SU-DHL-6 (cell line): ENCODE measurements at regions not wholly inside any gene's neighbourhood (a gene's known extent, or its start where the extent isn't known, plus 50 kb on each side); places are given as distances from the start of the nearest gene placed in this dataset.

Experiments used
- H2AFZ ChIP-seq: fragments of 200-600 bp; sonication (generic); 2 replicates; pipeline ENCODE4 v1.6.1; 2014; ENCODE audit warnings: low read depth, mild to moderate bottlenecking, moderate library complexity, mixed read lengths, antibody characterized with exemption, low read length; ENCODE audit not compliant: severe bottlenecking
- H3F3A ChIP-seq: fragments of 200-600 bp; shearing (Covaris generic); 2 replicates; pipeline ENCODE4 v1.6.0; 2016; ENCODE audit warnings: antibody characterized with exemption, mild to moderate bottlenecking; ENCODE audit not compliant: insufficient read depth
- H3K27ac ChIP-seq: fragments of 200-600 bp; sonication (generic); 2 replicates; pipeline ENCODE4 v1.5.1; 2016; ENCODE audit warnings: low read depth, mild to moderate bottlenecking, low read length, moderate library complexity, mixed read lengths
- H3K27me3 ChIP-seq: fragments of 200-600 bp; sonication (generic), shearing (Covaris generic); 2 replicates; pipeline ENCODE4 v1.6.0; 2014; ENCODE audit warnings: mild to moderate bottlenecking, low read length
- H3K36me3 ChIP-seq: fragments of 200-600 bp; sonication (generic); 2 replicates; pipeline ENCODE4 v1.6.1; 2014; ENCODE audit warnings: mild to moderate bottlenecking, low read length, mixed read lengths
- H3K4me2 ChIP-seq: fragments of 300-600, 200-600 bp; shearing (Covaris generic), sonication (generic); 2 replicates; pipeline ENCODE4 v1.6.0; 2014; ENCODE audit warnings: low read length, low read depth, mild to moderate bottlenecking; ENCODE audit not compliant: poor library complexity, severe bottlenecking
- H3K4me3 ChIP-seq: fragments of 200-600 bp; sonication (generic); 2 replicates; pipeline ENCODE4 v1.5.1; 2014; ENCODE audit warnings: antibody characterized with exemption, low read length, mild to moderate bottlenecking, mixed read lengths; ENCODE audit not compliant: insufficient read depth, poor library complexity, severe bottlenecking
- H3K79me2 ChIP-seq: fragments of 200-600 bp; sonication (generic); 2 replicates; pipeline ENCODE4 v1.6.1; 2014; ENCODE audit warnings: mild to moderate bottlenecking, low read length, moderate library complexity; ENCODE audit not compliant: insufficient read depth
- H3K9ac ChIP-seq: fragments of 200-600 bp; sonication (generic); 2 replicates; pipeline ENCODE4 v1.7.0; 2014; ENCODE audit warnings: mild to moderate bottlenecking, low read length
- H3K9me2 ChIP-seq: fragments of 200-600 bp; sonication (generic); replicated peaks from 2 replicates; pipeline ENCODE4 v1.6.1; 2014; ENCODE audit warnings: low read length; ENCODE audit not compliant: insufficient read depth
- H3K9me3 ChIP-seq: fragments of 200-600 bp; sonication (generic); 2 replicates; pipeline ENCODE4 v1.6.1; 2014; ENCODE audit warnings: low read length, mixed read lengths; ENCODE audit not compliant: insufficient read depth
- H4K20me1 ChIP-seq: fragments of 200-600 bp; sonication (generic); 2 replicates; pipeline ENCODE4 v1.6.1; 2014; ENCODE audit warnings: low read depth, mild to moderate bottlenecking, antibody characterized with exemption, low read length, moderate library complexity, mixed read lengths
- EZH2phosphoT487 ChIP-seq: fragments of 200-600 bp; sonication (generic), shearing (Covaris generic); conservative IDR thresholded peaks from 2 replicates; pipeline ENCODE4 v1.6.1; 2018; ENCODE audit warnings: mild to moderate bottlenecking, antibody characterized with exemption, low read length, moderate library complexity, mixed read lengths
- TF ChIP-seq, protein P1 (sequence below): fragments of 200-600 bp; sonication (generic); IDR thresholded peaks from one replicate; pipeline ENCODE4 v1.5.1; 2017; ENCODE audit warnings: antibody characterized with exemption, mild to moderate bottlenecking, low read length, moderate library complexity; ENCODE audit not compliant: insufficient read depth, poor library complexity, severe bottlenecking

DNA sequence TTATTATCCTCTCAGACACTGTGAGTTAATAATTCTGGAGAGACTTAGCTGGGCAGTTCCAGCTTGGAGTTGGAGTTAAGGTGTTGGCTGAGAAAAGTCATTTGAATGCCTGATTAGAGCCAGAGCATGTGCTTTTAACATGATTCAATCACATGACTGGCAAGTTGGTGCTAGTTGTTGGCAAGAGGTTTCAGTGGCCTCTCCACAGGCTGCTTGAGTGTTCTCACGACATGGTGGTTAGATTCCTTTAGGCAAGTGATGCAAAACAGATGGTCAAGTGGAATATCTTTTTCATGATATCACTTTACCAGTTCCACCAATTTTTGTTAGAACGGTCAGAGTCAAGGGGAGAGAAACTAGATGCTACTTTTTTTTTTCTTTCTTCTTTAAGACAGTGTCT, 262.7 kb upstream of the FN1 start:
- H4K20me1 ChIP-seq: no peaks in the 10 kb centered on the region
- no peaks in the 10 kb centered on the region for H3K79me2 ChIP-seq
- H3K9me3 ChIP-seq: no peaks in the 10 kb centered on the region
- H3K27me3 ChIP-seq: no peaks in the 10 kb centered on the region
- H3K9ac ChIP-seq: no peak overlapping the region
- TF ChIP-seq, protein P1, sequence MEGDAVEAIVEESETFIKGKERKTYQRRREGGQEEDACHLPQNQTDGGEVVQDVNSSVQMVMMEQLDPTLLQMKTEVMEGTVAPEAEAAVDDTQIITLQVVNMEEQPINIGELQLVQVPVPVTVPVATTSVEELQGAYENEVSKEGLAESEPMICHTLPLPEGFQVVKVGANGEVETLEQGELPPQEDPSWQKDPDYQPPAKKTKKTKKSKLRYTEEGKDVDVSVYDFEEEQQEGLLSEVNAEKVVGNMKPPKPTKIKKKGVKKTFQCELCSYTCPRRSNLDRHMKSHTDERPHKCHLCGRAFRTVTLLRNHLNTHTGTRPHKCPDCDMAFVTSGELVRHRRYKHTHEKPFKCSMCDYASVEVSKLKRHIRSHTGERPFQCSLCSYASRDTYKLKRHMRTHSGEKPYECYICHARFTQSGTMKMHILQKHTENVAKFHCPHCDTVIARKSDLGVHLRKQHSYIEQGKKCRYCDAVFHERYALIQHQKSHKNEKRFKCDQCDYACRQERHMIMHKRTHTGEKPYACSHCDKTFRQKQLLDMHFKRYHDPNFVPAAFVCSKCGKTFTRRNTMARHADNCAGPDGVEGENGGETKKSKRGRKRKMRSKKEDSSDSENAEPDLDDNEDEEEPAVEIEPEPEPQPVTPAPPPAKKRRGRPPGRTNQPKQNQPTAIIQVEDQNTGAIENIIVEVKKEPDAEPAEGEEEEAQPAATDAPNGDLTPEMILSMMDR: no peak
- TF ChIP-seq EZH2phosphoT487: no peak
- H3K4me3 ChIP-seq: no peak overlapping the region
- no peaks in the 10 kb centered on the region for H3F3A ChIP-seq
- H2AFZ ChIP-seq: no peak overlapping the region
- H3K4me2 ChIP-seq: no peak overlapping the region
- no peaks in the 10 kb centered on the region for H3K9me2 ChIP-seq
- no peak overlapping the region for H3K27ac ChIP-seq
- no peaks in the 10 kb centered on the region for H3K36me3 ChIP-seq

DNA sequence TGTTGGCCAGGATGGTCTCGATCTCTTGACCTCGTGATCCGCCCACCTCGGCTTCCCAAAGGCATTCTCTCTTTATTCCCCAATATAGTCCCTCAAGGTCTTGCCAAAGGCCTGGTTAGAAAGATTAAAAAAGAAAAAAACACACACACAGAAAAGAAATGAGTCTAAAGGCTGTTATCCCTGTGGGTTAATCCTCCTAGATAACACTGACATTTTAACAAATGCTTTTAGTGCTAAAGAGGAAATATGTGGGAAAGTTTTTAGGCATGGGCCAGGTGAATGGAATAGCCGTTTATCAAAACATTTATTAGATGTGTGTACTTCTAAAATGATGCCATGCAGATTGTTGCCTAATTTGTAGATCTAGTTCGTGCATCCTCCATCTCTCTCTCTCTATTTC, 261.6 kb upstream of the FN1 start:
- Histone ChIP-seq H3K4me3 (no peak overlapping the region), H3K9ac (no peak overlapping the region), H3K36me3 (no peaks in the 10 kb centered on the region), H3K79me2 (no peaks in the 10 kb centered on the region), H3K9me3 (no peaks in the 10 kb centered on the region), H3K9me2 (no peaks in the 10 kb centered on the region), H3K4me2 (no peak overlapping the region), H3K27me3 (no peaks in the 10 kb centered on the region), H2AFZ (no peak overlapping the region), H4K20me1 (no peaks in the 10 kb centered on the region), H3K27ac (no peak overlapping the region), H3F3A (no peaks in the 10 kb centered on the region)
- TF ChIP-seq EZH2phosphoT487: no peak
- TF ChIP-seq, protein P1: no peak

DNA sequence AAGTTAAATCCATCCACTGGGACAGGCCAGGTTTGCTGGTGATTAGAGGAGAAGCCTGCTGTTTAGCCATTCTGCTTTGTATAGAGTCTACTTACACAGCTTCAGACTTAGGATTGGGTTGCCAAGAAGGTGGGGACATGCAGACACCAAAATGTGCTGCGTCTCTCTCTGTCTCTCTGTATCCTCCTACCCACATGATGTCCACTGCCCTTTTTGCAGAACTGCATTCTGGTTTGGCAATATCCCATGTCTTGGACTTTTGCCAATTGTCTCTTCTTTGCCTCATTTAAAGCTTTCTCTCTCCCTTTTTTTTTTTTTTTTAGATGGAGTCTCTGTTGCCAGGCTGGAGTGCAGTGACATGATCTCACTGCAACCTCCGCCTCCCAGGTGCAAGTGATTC, 261.1 kb upstream of the FN1 start:
- H3K27me3 ChIP-seq: no peaks in the 10 kb centered on the region
- no peak overlapping the region for H3K9ac ChIP-seq
- TF ChIP-seq EZH2phosphoT487: no peak
- TF ChIP-seq, protein P1: no peak
- H3K27ac ChIP-seq: no peak overlapping the region
- H3F3A ChIP-seq: no peaks in the 10 kb centered on the region
- no peaks in the 10 kb centered on the region for H3K9me2 ChIP-seq
- no peak overlapping the region for H2AFZ ChIP-seq
- H4K20me1 ChIP-seq: no peaks in the 10 kb centered on the region
- no peak overlapping the region for H3K4me2 ChIP-seq
- no peaks in the 10 kb centered on the region for H3K9me3 ChIP-seq
- H3K36me3 ChIP-seq: no peaks in the 10 kb centered on the region
- no peaks in the 10 kb centered on the region for H3K79me2 ChIP-seq
- H3K4me3 ChIP-seq: no peak overlapping the region

DNA sequence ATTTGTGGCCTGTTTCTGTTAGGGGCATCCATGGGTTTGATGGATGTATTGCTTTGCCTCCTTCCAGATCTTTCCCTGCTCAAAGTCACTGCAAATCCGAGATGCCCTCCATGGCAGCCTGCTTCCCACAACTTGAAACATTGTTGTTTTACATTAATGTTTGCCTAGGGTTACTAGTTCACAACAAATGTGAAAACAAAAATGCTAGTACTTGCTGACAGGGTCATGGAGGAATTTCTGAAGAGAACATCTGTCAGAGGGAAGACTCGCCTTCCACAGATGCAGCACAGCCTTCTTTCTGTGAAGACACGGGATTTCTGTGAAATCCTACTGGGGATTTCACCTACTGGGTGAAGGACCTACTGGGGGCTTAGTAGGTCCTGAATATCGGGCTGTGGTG, 260.0 kb upstream of the FN1 start:
- H3K36me3 ChIP-seq: no peaks in the 10 kb centered on the region
- no peak overlapping the region for H3K27ac ChIP-seq
- no peaks in the 10 kb centered on the region for H3K9me3 ChIP-seq
- no peak overlapping the region for H3K4me2 ChIP-seq
- no peak for TF ChIP-seq EZH2phosphoT487
- TF ChIP-seq, protein P1: no peak
- no peaks in the 10 kb centered on the region for H3K79me2 ChIP-seq
- H4K20me1 ChIP-seq: no peaks in the 10 kb centered on the region
- no peaks in the 10 kb centered on the region for H3K9me2 ChIP-seq
- no peaks in the 10 kb centered on the region for H3F3A ChIP-seq
- H3K4me3 ChIP-seq: no peak overlapping the region
- H3K27me3 ChIP-seq: no peaks in the 10 kb centered on the region
- no peak overlapping the region for H2AFZ ChIP-seq
- H3K9ac ChIP-seq: no peak overlapping the region
